A673 (cell line): ENCODE measurements at regions not wholly inside any gene's neighbourhood (a gene's known extent, or its start where the extent isn't known, plus 50 kb on each side); places are given as distances from the start of the nearest gene placed in this dataset.

Source experiments
- BruUV-seq: library from RNA; stranded (reverse); fragments of 400-500 nt; replicated peaks from 2 replicates; lab custom pipeline; 2021; lab: Mats Ljungman, UMichigan
- CTCF ChIA-PET: fragments of 300-600 bp; sonication (Branson Sonifier 250); formaldehyde crosslinking; loops from one replicate; lab custom pipeline; 2022; ENCODE audit warnings: antibody characterized with exemption; lab: Charles Lee
- POLR2A ChIA-PET: fragments of 300-600 bp; sonication (Branson Sonifier 250); formaldehyde crosslinking; loops from one replicate; lab custom pipeline; 2022; ENCODE audit warnings: antibody characterized with exemption; ENCODE audit not compliant: low non-redundant PET; lab: Charles Lee
- DNase-seq: peaks from one replicate; pipeline ENCODE4 v3.0.0-alpha.2; 2015; ENCODE audit warnings: low spot score
- H3K27ac ChIP-seq: fragments of 200-600 bp; sonication (generic); 2 replicates; pipeline ENCODE4 v1.5.1; 2016; ENCODE audit warnings: mixed run types, low read depth, mild to moderate bottlenecking, mixed read lengths, antibody characterized with exemption, low read length; ENCODE audit not compliant: poor library complexity, severe bottlenecking
- H3K27me3 ChIP-seq: fragments of 200-600 bp; sonication (generic); replicated peaks from 2 replicates; pipeline ENCODE4 v1.6.1; 2017; ENCODE audit warnings: mixed run types, low read depth, mild to moderate bottlenecking, mixed read lengths, antibody characterized with exemption, low read length; ENCODE audit not compliant: insufficient read depth, poor library complexity
- H3K36me3 ChIP-seq: fragments of 200-600 bp; sonication (generic); 2 replicates; pipeline ENCODE4 v1.6.1; 2016; ENCODE audit warnings: mixed run types, mild to moderate bottlenecking, mixed read lengths, antibody characterized with exemption, low read length; ENCODE audit not compliant: insufficient read depth, poor library complexity, severe bottlenecking
- H3K4me1 ChIP-seq: fragments of 200-600 bp; sonication (generic); 2 replicates; pipeline ENCODE4 v1.6.1; 2017; ENCODE audit warnings: mixed run types, mild to moderate bottlenecking, mixed read lengths, antibody characterized with exemption, low read length; ENCODE audit not compliant: insufficient read depth, poor library complexity, severe bottlenecking
- H3K4me3 ChIP-seq: fragments of 200-600 bp; sonication (generic); 2 replicates; pipeline ENCODE4 v1.5.1; 2016; ENCODE audit warnings: low read depth, mixed run types, mild to moderate bottlenecking, mixed read lengths, low read length; ENCODE audit not compliant: poor library complexity, severe bottlenecking
- H3K9me3 ChIP-seq: fragments of 200-600 bp; sonication (generic); 2 replicates; pipeline ENCODE4 v1.6.1; 2016; ENCODE audit warnings: mixed run types, low read depth, mild to moderate bottlenecking, mixed read lengths, antibody characterized with exemption, low read length; ENCODE audit not compliant: poor library complexity, severe bottlenecking
- CTCF ChIP-seq: fragments of 300-800, 200-600 bp; sonication (generic); conservative IDR thresholded peaks from 2 replicates; pipeline ENCODE4 v1.5.1; 2017; ENCODE audit warnings: low read depth, mild to moderate bottlenecking, antibody characterized with exemption, low read length, moderate library complexity, mixed read lengths
- EZH2 ChIP-seq: fragments of 200-600 bp; sonication (generic); IDR thresholded peaks from 2 replicates; pipeline ENCODE4 v1.6.1; 2017; ENCODE audit warnings: borderline replicate concordance, low read depth, mild to moderate bottlenecking, mixed read lengths, antibody characterized with exemption, low read length; ENCODE audit not compliant: poor library complexity, severe bottlenecking
- intact Hi-C: fragments of 100-400 bp; cut with micrococcal nuclease; formaldehyde crosslinking; loops from one replicate; pipeline ENCODE4 v1.10.0; 2022; ENCODE audit not compliant: unreplicated experiment

- no peaks in the 10 kb centered on the region for H3K4me1 ChIP-seq
- POLR2A ChIA-PET, result no interaction called here
- no peak for TF ChIP-seq CTCF
- TF ChIP-seq EZH2, result no peak
- CTCF ChIA-PET, result no interaction called here
- H3K9me3 ChIP-seq, result no peaks in the 10 kb centered on the region
- no peaks in the 10 kb centered on the region for H3K27me3 ChIP-seq
- H3K36me3 ChIP-seq, result no peaks in the 10 kb centered on the region
- peak; percentile 3 for DNase-seq
- intact Hi-C loops, result no loop called here
- H3K4me3 ChIP-seq, result no peak overlapping the region
- H3K27ac ChIP-seq, result no peak overlapping the region
- BruUV-seq, result no TSS peak
Observed at GRCh38 chr1:5551274-5551975, 440.8 kb downstream of the NPHP4 start.

- no peaks in the 10 kb centered on the region for H3K27me3 ChIP-seq
- ChIA-PET POLR2A (no interaction called here), CTCF (no interaction called here)
- no peak overlapping the region for H3K4me3 ChIP-seq
- no peaks in the 10 kb centered on the region for H3K9me3 ChIP-seq
- no TSS peak for BruUV-seq
- H3K4me1 ChIP-seq, result no peaks in the 10 kb centered on the region
- TF ChIP-seq EZH2, result no peak
- no peak for TF ChIP-seq CTCF
- intact Hi-C loops, result no loop called here
- H3K36me3 ChIP-seq, result no peaks in the 10 kb centered on the region
- DNase-seq, result no peak
- H3K27ac ChIP-seq, result no peak overlapping the region
Observed at GRCh38 chr1:5548266-5548665, 444.0 kb downstream of the NPHP4 start.

- TF ChIP-seq CTCF, result no peak
- TF ChIP-seq EZH2, result no peak
- POLR2A ChIA-PET, result no interaction called here
- no peaks in the 10 kb centered on the region for H3K4me1 ChIP-seq
- no peaks in the 10 kb centered on the region for H3K36me3 ChIP-seq
- BruUV-seq, result no TSS peak
- H3K4me3 ChIP-seq, result no peak overlapping the region
- H3K27ac ChIP-seq, result no peak overlapping the region
- intact Hi-C loops, result no loop called here
- CTCF ChIA-PET, result no interaction called here
- no peaks in the 10 kb centered on the region for H3K9me3 ChIP-seq
- no peaks in the 10 kb centered on the region for H3K27me3 ChIP-seq
- no peak for DNase-seq
Observed at GRCh38 chr1:5543235-5543634, 449.0 kb downstream of the NPHP4 start.
